ENCODE measurements at regions not wholly inside any gene's neighbourhood (a gene's known extent, or its start where the extent isn't known, plus 50 kb on each side); places are given as distances from the start of the nearest gene placed in this dataset.

DNA sequence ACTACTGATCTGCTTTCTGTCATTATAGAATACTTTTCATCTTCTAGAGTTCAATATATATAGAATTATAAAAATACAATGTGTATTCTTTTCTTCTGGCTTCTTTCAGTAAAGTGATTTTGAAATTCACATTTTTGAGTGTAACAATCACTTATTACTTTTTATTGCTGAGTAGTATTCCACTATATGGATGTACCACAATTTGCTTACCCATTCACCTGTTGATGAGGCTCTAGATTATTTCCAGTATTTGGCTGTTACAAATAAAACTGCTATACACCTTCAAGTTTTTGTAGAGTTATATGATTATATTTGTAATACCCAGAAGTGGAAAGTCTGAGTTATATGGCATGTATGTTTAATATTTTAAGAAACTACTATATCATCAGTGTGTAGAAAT is 159.4 kb downstream of the RWDD3 start (continued):
- no peak for TF ChIP-seq KLF1 (tag by site-specific recombination; IDR thresholded peaks at IDR 0.05)
- TF ChIP-seq TSHZ1 (tag by site-specific recombination; IDR thresholded peaks at IDR 0.05; ENCODE audit: borderline replicate concordance): no peak
- TF ChIP-seq, protein P1, sequence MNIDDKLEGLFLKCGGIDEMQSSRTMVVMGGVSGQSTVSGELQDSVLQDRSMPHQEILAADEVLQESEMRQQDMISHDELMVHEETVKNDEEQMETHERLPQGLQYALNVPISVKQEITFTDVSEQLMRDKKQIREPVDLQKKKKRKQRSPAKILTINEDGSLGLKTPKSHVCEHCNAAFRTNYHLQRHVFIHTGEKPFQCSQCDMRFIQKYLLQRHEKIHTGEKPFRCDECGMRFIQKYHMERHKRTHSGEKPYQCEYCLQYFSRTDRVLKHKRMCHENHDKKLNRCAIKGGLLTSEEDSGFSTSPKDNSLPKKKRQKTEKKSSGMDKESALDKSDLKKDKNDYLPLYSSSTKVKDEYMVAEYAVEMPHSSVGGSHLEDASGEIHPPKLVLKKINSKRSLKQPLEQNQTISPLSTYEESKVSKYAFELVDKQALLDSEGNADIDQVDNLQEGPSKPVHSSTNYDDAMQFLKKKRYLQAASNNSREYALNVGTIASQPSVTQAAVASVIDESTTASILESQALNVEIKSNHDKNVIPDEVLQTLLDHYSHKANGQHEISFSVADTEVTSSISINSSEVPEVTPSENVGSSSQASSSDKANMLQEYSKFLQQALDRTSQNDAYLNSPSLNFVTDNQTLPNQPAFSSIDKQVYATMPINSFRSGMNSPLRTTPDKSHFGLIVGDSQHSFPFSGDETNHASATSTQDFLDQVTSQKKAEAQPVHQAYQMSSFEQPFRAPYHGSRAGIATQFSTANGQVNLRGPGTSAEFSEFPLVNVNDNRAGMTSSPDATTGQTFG (tag by site-specific recombination; IDR thresholded peaks at IDR 0.05; ENCODE audit: borderline replicate concordance): no peak

- ChIA-PET CTCF (interaction anchor here (0.7 kb wide), 1 partner anchor 77 kb away, joined by 3 read pairs; no protein-coding TSS in a partner anchor), POLR2A (no interaction called here)
- no peaks in the 10 kb centered on the region for H3K4me1 ChIP-seq (ENCODE audit: control insufficient read depth, insufficient read depth, low read length)
- no peak overlapping the region for H3K27ac ChIP-seq (ENCODE audit: extremely low read depth, low read depth, low read length)
- H3K9me3 ChIP-seq (ENCODE audit: control insufficient read depth, insufficient read depth, low read depth, low read length): no peaks in the 10 kb centered on the region
- no peak overlapping the region for H3K4me3 ChIP-seq (ENCODE audit: low read depth, low read length)
- H3K36me3 ChIP-seq (ENCODE audit: control insufficient read depth in 2 of 2, insufficient read depth in 1 of 2, low read length in 2 of 2): no peaks in the 10 kb centered on the region
- TF ChIP-seq MZF1 (tag by site-specific recombination; IDR thresholded peaks at IDR 0.05; ENCODE audit: borderline replicate concordance) (no peak), ZNF202 (tag by site-specific recombination; IDR thresholded peaks at IDR 0.05; ENCODE audit: borderline replicate concordance) (no peak)
These were observed 162.5 kb downstream of the RWDD3 start for GRCh38 chr1:95396557-95396956.

- Histone ChIP-seq H3K4me3 (ENCODE audit: low read depth, low read length) (no peak overlapping the region), H3K9me3 (ENCODE audit: control insufficient read depth, insufficient read depth, low read depth, low read length) (no peaks in the 10 kb centered on the region), H3K36me3 (ENCODE audit: control insufficient read depth in 2 of 2, insufficient read depth in 1 of 2, low read length in 2 of 2) (no peaks in the 10 kb centered on the region), H3K27ac (ENCODE audit: extremely low read depth, low read depth, low read length) (no peak overlapping the region), H3K4me1 (ENCODE audit: control insufficient read depth, insufficient read depth, low read length) (no peaks in the 10 kb centered on the region)
- CTCF ChIA-PET: no interaction called here
- POLR2A ChIA-PET: no interaction called here
- TF ChIP-seq ZNF341 (tag by site-specific recombination; IDR thresholded peaks at IDR 0.05; ENCODE audit: low read depth) (no peak), ZNF704 (tag by site-specific recombination; IDR thresholded peaks at IDR 0.05) (no peak), ZNF677 (tag by site-specific recombination; IDR thresholded peaks at IDR 0.05) (no peak), ZNF501 (tag by site-specific recombination; IDR thresholded peaks at IDR 0.05) (no peak)
These were observed 168.8 kb downstream of the RWDD3 start for GRCh38 chr1:95402780-95403179.

GRCh38 chr1:95406279-95406678 is 172.3 kb downstream of the RWDD3 start:
- TF ChIP-seq ZNF76 (tag by site-specific recombination; IDR thresholded peaks at IDR 0.05; ENCODE audit: borderline replicate concordance, low read depth) (no peak), ZIC2 (tag by site-specific recombination; IDR thresholded peaks at IDR 0.05) (no peak)
- no peaks in the 10 kb centered on the region for H3K9me3 ChIP-seq (ENCODE audit: control insufficient read depth, insufficient read depth, low read depth, low read length)
- POLR2A ChIA-PET: no interaction called here
- no peak overlapping the region for H3K27ac ChIP-seq (ENCODE audit: extremely low read depth, low read depth, low read length)
- H3K4me3 ChIP-seq (ENCODE audit: low read depth, low read length): no peak overlapping the region
- CTCF ChIA-PET: no interaction called here
- no peaks in the 10 kb centered on the region for H3K4me1 ChIP-seq (ENCODE audit: control insufficient read depth, insufficient read depth, low read length)
- H3K36me3 ChIP-seq (ENCODE audit: control insufficient read depth in 2 of 2, insufficient read depth in 1 of 2, low read length in 2 of 2): no peaks in the 10 kb centered on the region

All from HEK293 (cell line).